ENCODE measurements at regions not wholly inside any gene's neighbourhood (a gene's known extent, or its start where the extent isn't known, plus 50 kb on each side); places are given as distances from the start of the nearest gene placed in this dataset.

DNA sequence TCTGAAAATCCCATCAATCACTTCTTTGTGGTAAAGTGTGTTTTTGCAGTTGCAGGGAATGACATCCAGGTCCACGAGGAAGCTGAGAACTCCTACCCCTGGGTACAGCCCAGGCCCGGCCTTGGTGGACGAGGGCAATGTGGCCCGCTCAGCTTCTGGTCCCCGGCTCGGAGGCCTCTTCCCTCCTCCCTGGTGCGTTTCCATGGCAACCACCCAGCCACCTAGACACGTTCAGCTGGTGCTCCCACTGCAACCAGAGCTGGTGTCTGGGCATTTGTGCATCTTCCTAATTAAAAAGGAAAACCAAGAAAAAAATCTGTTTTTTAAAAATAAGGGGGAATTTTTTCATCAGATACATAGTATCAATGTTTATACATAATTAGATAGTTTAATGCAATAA is 603.6 kb upstream of the SALL3 start:
- ATAC-seq (no peak), DNase-seq (no peak)
- TF ChIP-seq, protein P1, sequence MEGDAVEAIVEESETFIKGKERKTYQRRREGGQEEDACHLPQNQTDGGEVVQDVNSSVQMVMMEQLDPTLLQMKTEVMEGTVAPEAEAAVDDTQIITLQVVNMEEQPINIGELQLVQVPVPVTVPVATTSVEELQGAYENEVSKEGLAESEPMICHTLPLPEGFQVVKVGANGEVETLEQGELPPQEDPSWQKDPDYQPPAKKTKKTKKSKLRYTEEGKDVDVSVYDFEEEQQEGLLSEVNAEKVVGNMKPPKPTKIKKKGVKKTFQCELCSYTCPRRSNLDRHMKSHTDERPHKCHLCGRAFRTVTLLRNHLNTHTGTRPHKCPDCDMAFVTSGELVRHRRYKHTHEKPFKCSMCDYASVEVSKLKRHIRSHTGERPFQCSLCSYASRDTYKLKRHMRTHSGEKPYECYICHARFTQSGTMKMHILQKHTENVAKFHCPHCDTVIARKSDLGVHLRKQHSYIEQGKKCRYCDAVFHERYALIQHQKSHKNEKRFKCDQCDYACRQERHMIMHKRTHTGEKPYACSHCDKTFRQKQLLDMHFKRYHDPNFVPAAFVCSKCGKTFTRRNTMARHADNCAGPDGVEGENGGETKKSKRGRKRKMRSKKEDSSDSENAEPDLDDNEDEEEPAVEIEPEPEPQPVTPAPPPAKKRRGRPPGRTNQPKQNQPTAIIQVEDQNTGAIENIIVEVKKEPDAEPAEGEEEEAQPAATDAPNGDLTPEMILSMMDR (IDR thresholded peaks at IDR 0.05) = no peak
- no peaks in the 10 kb centered on the region for H3K4me1 ChIP-seq (ENCODE audit: low read depth)
- peaks cover 12% of the 10 kb centered on the region for H3K9me3 ChIP-seq
- intact Hi-C loops (cut with DNase I, micrococcal nuclease) = no loop called here
- H3K4me3 ChIP-seq = no peak overlapping the region
- H3K36me3 ChIP-seq (ENCODE audit: low read depth) = no peaks in the 10 kb centered on the region

DNA sequence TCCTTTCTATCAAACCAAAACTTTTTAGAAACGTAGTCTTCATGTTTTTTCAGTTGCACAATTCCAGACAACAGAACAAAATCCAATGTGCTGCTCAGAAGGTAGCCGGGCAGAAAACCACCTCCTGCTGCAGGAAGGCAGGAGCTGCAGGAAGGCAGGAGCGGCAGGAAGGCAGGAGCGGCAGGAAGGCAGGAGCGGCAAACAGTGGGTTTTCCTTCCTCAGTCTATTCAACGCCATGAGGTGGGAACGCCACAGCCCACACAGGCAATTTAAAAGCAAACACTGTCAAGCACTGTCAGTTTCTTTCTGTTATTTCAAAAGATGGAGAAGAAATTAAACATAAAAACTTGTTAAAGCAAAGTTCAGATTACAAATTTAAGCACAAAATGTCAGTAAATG is 601.2 kb upstream of the SALL3 start:
- ATAC-seq (no peak), DNase-seq (no peak)
- Histone ChIP-seq H3K9me3 (peaks cover 9% of the 10 kb centered on the region), H3K36me3 (ENCODE audit: low read depth) (no peaks in the 10 kb centered on the region), H3K4me1 (ENCODE audit: low read depth) (no peaks in the 10 kb centered on the region), H3K4me3 (no peak overlapping the region)
- TF ChIP-seq, protein P1 (IDR thresholded peaks at IDR 0.05) = no peak
- intact Hi-C loops (cut with DNase I, micrococcal nuclease) = no loop called here

DNA sequence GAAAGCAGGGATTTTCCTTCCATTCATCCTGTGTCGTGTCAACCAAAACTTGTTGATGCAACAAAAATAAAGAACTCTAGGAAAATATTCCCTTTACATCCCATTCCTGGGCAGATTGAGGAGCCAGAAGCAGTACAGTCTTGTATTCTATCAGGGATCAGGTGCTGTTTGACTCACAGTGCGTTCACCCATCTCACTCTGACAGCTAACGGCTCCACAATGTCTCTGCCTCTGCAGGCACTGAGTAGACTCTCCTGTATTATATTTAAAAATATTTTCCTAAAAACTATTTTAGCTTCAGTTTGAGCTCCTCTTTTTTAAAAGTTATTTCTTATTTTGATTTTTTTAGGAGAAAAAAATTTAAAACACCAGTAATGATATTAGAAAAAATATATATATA is 600.6 kb upstream of the SALL3 start:
- intact Hi-C loops (cut with DNase I, micrococcal nuclease) = no loop called here
- Histone ChIP-seq H3K36me3 (ENCODE audit: low read depth) (no peaks in the 10 kb centered on the region), H3K4me3 (no peak overlapping the region), H3K9me3 (peaks cover 6% of the 10 kb centered on the region), H3K4me1 (ENCODE audit: low read depth) (no peaks in the 10 kb centered on the region)
- TF ChIP-seq, protein P1 (IDR thresholded peaks at IDR 0.05) = no peak
- DNase-seq = no peak
- no peak for ATAC-seq

DNA sequence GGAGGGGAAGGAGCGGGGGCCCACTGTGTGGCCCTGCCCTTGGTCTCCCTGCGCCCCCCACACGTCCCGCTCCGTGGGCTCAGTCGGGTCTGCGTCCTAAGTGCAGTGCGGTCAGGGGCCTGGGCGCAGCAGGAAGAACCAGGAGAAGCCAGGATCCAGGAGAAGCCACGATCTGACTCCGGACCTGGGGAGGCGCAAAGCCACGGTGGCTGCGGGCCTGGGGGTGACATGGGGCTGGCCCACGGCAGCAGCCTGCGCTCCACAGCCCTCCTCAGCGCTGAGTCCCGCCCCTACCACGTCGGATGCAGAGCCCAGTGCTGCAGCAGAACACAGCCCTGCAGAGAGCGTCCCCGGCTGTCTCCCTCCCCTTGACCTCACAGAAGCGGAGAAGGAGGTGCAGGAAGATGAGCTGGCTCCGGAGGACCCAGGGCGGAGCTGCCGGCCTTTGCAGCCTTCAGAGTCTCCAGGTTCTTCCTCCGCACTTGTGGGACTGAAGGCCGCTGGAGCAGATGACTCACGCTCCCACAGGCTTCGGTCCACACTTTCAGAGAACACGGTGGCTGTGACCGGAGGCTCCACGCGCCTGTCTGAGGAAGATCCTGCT is 589.2 kb upstream of the SALL3 start:
- Histone ChIP-seq H3K36me3 (ENCODE audit: low read depth) (no peaks in the 10 kb centered on the region), H3K9me3 (peaks cover 10% of the 10 kb centered on the region), H3K4me3 (no peak overlapping the region), H3K4me1 (ENCODE audit: low read depth) (no peaks in the 10 kb centered on the region)
- ATAC-seq = no peak
- intact Hi-C loops (cut with DNase I, micrococcal nuclease) = no loop called here
- TF ChIP-seq, protein P1 (IDR thresholded peaks at IDR 0.05) = no peak
- DNase-seq = no peak

DNA sequence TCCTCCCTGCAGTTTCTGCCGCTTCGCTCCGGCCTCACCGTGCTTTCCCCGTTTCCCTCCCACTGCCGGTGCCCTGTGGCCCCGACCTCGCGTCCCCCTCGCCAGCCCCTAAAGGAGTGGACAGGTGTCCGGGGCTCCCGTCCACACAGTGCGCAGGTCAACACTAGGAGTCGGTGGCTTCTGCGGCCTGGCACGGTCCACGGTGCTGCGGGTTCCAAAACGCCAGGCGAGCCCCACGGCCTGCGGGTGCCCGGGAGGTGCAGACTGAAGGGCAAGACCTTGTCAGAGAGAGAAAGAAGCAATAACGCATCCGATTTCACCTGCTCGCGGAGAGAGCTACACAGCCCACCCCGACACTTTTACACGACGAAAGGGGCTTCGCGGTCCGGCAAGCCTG is 588.7 kb upstream of the SALL3 start:
- no peaks in the 10 kb centered on the region for H3K36me3 ChIP-seq (ENCODE audit: low read depth)
- ATAC-seq = no peak

More for the DNA sequence above, 588.7 kb upstream of the SALL3 start:
- Histone ChIP-seq H3K4me1 (ENCODE audit: low read depth) (no peaks in the 10 kb centered on the region), H3K4me3 (no peak overlapping the region), H3K9me3 (peaks cover 10% of the 10 kb centered on the region)
- TF ChIP-seq, protein P1 (IDR thresholded peaks at IDR 0.05) = no peak
- no peak for DNase-seq
- intact Hi-C loops (cut with DNase I, micrococcal nuclease) = no loop called here
